Right kidney (tissue), 1 donor: ENCODE measurements at regions not wholly inside any gene's neighbourhood (a gene's known extent, or its start where the extent isn't known, plus 50 kb on each side); places are given as distances from the start of the nearest gene placed in this dataset.
"Not testable (repeated sequence)": the region's sequence is repeated elsewhere in the genome, so short reads cannot be mapped to it uniquely, and the experiment has no call there.

Experiments
- DNase-seq: peaks from one replicate; pipeline ENCODE4 v3.0.0-alpha.2; 2016

- no peak for DNase-seq
Measured at GRCh38 chr11:129700701-129701100, 114.9 kb upstream of the TMEM45B start.

- no peak for DNase-seq
Measured at GRCh38 chr11:129701706-129702105, 113.9 kb upstream of the TMEM45B start.

GRCh38 chr11:129702410-129703398 is 112.9 kb upstream of the TMEM45B start:
- DNase-seq, result no peak

DNA sequence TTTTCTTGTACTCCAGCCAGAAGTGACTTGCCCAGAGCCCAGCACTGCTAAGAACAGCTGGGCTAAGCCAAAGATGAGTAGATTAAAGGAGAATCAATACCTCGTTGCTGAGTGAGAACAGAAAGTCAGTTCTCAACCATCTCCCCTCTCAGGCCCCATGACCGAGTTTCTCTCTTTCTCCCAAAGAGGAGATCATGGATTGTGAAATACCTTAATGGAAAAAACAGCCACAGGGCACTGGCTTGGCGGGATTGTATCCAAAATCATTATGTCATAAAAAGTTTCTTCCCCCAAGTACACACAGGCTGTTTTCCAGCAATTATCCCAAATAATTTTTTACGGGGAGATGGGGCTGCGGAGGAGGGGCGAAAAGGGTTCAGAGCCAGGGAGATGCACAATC is 111.8 kb upstream of the TMEM45B start:
- no peak for DNase-seq

DNA sequence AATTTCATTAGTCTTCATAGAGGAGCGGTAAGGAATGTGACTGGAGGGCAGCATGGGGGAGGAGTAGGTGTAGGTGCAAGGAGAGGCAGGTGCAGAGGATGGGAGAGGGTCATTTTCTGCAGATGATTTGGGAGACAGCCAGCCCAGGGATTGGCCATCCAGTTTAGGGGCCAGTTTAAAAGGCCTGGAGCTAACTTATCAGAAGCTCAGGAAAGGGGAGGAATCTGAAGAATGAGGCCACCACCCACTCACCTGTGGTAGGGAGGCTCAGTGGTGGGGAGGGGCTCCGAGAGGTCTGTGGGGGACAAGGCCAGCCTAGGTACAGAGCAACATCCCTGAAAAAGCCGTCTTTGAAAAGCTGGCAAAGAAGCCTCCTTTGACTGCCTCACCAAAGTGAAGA is 110.8 kb upstream of the TMEM45B start:
- DNase-seq, result no peak

GRCh38 chr11:129705341-129705740 is 110.3 kb upstream of the TMEM45B start:
- DNase-seq, result no peak

- DNase-seq, result no peak
Measured at GRCh38 chr11:129705933-129706332, 109.7 kb upstream of the TMEM45B start.

- no peak for DNase-seq
Measured at GRCh38 chr11:129709801-129710398, 105.7 kb upstream of the TMEM45B start.

DNA sequence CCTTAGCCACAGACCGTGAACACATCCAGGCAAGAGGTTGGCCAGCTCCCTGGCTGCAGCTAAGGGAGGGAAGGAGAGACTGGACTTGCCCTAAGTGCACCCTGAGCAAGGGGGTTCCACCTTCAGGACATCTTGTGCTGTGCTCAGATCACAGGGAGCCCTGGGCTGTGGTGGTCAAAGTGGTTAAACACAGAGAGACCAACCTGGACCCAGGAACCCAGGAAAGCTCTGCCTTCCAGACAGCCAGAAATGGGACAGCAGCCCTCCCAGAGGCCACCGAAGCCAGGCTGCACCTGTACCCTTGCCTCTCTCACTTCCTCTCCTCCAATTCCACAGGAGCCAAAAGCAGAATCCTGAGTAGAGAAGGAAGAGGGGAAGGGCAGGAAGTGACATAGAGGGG is 105.2 kb upstream of the TMEM45B start:
- no peak for DNase-seq

GRCh38 chr11:129711760-129712159 is 103.9 kb upstream of the TMEM45B start:
- DNase-seq, result no peak

DNA sequence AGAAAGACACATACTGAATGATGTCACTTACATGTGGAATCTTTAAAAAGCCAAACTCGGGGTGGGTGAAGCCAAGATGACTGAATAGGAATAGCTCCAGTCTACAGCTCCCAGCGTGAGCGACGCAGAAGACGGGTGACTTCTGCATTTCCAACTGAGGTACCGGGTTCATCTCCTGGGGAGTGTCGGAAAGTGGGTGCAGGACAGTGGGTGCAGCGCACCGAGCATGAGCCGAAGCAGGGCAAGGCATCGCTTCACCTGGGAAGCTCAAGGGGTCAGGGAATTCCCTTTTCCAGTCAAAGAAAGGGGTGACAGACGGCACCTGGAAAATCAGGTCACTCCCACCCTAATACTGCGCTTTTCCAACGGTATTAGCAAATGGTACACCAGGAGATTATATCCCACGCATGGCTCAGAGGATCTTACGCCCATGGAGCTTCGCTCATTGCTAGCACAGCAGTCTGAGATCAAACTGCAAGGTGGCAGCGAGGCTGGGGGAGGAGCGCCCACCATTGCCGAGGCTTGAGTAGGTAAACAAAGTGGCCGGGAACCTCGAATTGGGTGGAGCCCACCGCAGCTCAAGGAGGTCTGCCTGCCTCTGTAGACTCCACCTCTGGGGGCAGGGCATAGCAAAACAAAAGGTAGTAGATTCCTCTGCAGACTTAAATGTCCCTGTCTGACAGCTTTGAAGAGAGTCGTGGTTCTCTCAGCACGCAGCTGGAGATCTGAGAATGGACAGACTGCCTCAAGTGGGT is 103.0 kb upstream of the TMEM45B start:
- DNase-seq, result not testable (repeated sequence)

GRCh38 chr11:129719037-129719436 is 96.6 kb upstream of the TMEM45B start:
- DNase-seq, result no peak

GRCh38 chr11:129720156-129720555 is 95.5 kb upstream of the TMEM45B start:
- DNase-seq, result no peak

GRCh38 chr11:129720994-129721393 is 94.7 kb upstream of the TMEM45B start:
- no peak for DNase-seq

DNA sequence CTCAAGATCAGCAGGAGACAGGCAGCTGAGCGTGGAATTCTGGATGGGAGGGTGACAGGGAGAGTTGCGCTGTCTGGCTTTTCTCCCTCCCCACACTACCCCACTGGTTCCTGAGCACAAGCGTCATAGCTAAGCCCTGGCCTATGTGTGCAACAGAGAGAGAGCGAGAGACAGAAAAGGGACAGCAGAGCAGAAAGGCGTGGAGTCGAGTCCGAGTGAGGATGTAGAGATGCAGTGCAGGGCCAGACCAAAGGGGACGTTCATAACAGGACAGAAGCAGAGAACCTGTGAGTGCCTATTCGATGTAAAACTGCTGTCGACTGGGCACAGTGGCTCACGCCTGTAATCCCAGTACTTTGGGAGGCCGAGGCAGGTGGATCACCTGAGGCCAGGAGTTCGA is 94.0 kb upstream of the TMEM45B start:
- DNase-seq, result no peak

DNA sequence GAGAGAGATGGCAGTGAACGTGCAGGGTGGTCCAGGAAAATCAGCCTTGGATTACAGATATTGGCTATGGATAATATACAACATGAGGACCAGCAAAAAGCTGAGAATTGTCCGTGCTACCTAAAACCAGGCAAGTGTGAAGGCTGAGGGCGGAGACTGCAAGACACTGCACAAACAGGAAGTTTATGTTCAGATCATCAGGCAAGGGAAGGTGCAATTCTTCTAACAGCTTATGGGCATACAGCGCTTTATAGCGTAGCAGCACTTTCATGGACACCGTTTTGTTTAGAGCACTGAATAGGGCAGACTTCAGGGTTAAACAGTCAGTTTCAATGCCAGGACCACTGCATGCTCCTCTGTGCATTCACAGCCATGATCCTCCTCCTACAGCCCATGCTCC is 93.1 kb upstream of the TMEM45B start:
- no peak for DNase-seq

DNA sequence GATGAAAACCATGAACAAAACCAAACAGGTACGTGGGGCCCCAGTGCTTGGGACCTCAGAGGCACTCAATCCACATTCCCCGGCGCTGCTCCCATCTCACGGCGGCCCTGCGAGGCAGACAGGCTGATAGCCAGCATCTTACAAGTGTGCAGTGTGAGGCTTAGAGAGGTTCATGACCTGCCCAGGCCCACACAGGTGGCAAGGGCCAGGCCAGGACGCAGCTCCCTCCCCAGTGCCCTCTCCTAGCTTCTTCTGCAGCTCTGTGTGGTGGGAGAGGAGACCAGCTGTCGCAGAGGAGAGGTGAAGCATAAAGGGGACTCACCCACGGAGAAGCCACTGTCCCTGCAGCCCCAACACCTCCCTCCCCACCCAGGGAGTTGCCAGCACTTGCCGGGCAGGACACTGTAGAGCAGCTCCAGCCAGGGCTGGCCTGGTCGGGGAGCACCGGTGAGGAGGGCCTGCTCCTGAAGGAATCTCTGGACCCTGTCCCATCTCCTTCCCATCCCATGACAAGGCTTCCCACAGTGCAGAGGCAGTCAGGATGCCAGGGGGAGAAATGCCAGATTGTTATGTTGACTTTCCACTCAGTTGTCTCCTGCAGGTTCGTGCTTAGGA is 92.4 kb upstream of the TMEM45B start:
- no peak for DNase-seq

- DNase-seq, result no peak
Measured at GRCh38 chr11:129723761-129724162, 91.9 kb upstream of the TMEM45B start.

DNA sequence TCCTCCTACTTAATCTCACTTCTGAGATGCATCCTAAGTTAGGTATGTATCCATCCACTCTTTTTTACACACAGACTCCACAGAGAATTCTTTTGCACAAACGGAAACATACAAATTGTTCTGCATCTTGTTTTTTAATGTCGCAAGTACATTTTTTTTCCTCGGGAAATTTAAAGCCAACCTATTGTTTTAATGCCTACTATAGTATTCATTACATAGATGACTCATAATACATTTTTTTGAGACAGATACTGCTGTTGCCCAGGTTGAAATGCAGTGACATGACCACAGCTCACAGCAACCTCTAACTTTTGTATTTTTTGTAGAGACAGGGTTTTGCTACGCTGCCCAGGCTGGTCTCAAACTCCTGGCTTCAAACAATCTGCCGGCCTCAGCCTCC is 90.8 kb upstream of the TMEM45B start:
- DNase-seq, result no peak

DNA sequence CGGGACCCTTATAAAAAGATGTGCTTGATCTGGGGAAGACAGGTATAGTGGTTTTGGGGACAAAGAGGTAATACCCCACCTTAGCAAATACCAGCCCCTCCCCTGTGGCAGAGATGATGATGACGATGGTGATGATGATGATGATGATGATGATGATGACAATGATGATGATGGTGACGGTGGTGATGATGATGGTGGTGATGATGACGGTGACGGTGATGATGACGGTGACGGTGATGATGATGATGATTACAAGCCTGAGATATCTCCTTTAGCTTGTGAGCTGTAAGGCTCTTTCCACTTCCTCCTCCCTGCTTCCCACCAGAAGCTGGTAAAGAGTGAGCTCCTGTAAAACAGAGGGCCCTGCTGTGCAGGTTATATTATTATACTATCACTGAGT is 89.5 kb upstream of the TMEM45B start:
- no peak for DNase-seq

DNA sequence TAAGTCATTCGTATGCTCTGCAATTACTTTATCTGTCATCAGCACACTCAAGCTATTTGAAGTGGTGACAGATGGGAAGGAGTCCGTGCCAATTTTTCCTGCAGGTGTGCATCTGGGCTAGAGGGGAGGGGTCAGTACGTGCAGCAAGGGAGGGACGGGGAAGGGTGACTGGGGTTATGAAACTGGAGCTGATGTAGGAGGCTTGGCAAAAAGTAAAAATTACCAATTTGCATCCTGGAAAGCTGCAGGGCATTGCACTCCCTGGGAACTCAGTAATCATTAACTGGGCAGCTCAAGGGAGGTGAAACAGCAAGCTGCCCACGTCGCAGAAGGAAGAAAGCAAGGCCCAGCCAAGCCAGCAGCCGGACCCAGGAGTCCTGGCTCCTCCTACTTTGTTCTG is 87.1 kb upstream of the TMEM45B start:
- no peak for DNase-seq

- no peak for DNase-seq
Measured at GRCh38 chr11:129729216-129729615, 86.4 kb upstream of the TMEM45B start.

DNA sequence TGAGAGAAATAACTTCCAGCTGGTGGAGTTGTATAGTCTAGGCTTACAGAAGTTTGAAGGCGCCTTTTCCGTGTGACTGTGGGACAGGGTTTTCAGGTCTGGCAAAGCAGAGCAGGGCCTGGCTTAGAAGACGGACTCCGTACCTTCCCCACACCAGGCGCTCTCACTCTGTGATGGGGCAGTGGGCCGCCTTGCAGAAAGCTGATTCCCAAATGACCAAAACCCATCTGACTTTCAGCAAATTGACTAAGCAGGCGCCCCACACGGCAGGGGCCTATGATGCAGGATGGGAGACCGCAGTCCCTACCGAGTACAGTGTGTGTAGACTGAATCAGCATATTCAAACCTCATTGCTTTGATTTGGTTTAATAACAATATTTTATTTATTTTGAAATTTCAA is 85.8 kb upstream of the TMEM45B start:
- no peak for DNase-seq
